H9 (cell line): ENCODE measurements at regions not wholly inside any gene's neighbourhood (a gene's known extent, or its start where the extent isn't known, plus 50 kb on each side); places are given as distances from the start of the nearest gene placed in this dataset.

Experiments used
- DNase-seq: peaks from one replicate; pipeline ENCODE4 v3.0.0-alpha.2; 2017
- H2AFZ ChIP-seq: one replicate; pipeline ENCODE4 v1.6.1; 2013; ENCODE audit warnings: mild to moderate bottlenecking, low read length, control low read depth, moderate library complexity
- H2AK5ac ChIP-seq: 2 replicates; pipeline ENCODE4 v1.6.1; 2013; ENCODE audit warnings: low read length, control low read depth, mixed read lengths; ENCODE audit not compliant: insufficient read length
- H2BK120ac ChIP-seq: one replicate; pipeline ENCODE4 v1.6.1; 2013; ENCODE audit warnings: low read depth, mild to moderate bottlenecking, low read length, control low read depth, inconsistent platforms; ENCODE audit not compliant: poor library complexity, severe bottlenecking
- H2BK12ac ChIP-seq: 2 replicates; pipeline ENCODE4 v1.6.1; 2013; ENCODE audit warnings: low read length, control low read depth, mixed read lengths, low read depth; ENCODE audit not compliant: insufficient read length
- H2BK15ac ChIP-seq: 2 replicates; pipeline ENCODE4 v1.6.1; 2013; ENCODE audit warnings: low read depth, low read length, control low read depth
- H2BK20ac ChIP-seq: one replicate; pipeline ENCODE4 v1.6.1; 2013; ENCODE audit warnings: low read depth, mild to moderate bottlenecking, low read length, control low read depth, inconsistent platforms; ENCODE audit not compliant: poor library complexity, severe bottlenecking
- H2BK5ac ChIP-seq: 2 replicates; pipeline ENCODE4 v1.6.1; 2013; ENCODE audit warnings: low read length, control low read depth, mixed read lengths; ENCODE audit not compliant: insufficient read length
- H3K14ac ChIP-seq: 2 replicates; pipeline ENCODE4 v1.6.1; 2013; ENCODE audit warnings: low read length, control low read depth; ENCODE audit not compliant: insufficient read depth
- H3K18ac ChIP-seq: 2 replicates; pipeline ENCODE4 v1.6.1; 2013; ENCODE audit warnings: low read depth, mild to moderate bottlenecking, mixed read lengths, low read length, control low read depth; ENCODE audit not compliant: insufficient read length
- H3K23ac ChIP-seq: 2 replicates; pipeline ENCODE4 v1.6.1; 2013; ENCODE audit warnings: low read length, control low read depth, mixed read lengths, low read depth; ENCODE audit not compliant: insufficient read length
- H3K23me2 ChIP-seq: 2 replicates; pipeline ENCODE4 v1.6.1; 2013; ENCODE audit warnings: low read depth, mild to moderate bottlenecking, mixed read lengths, low read length, control low read depth; ENCODE audit not compliant: insufficient read length, poor library complexity, severe bottlenecking
- H3K27ac ChIP-seq: 2 replicates; pipeline ENCODE4 v1.5.1; 2013; ENCODE audit warnings: low read length, control low read depth, mixed read lengths, low read depth; ENCODE audit not compliant: insufficient read length
- H3K27me3 ChIP-seq: 2 replicates; pipeline ENCODE4 v1.6.1; 2013; ENCODE audit warnings: low read length, control low read depth, inconsistent platforms; ENCODE audit not compliant: insufficient read depth
- H3K4ac ChIP-seq: 2 replicates; pipeline ENCODE4 v1.6.1; 2013; ENCODE audit warnings: low read depth, mild to moderate bottlenecking, control low read depth, inconsistent platforms, low read length, moderate library complexity
- H3K4me1 ChIP-seq: 2 replicates; pipeline ENCODE4 v1.6.1; 2013; ENCODE audit warnings: low read length, control low read depth, inconsistent platforms; ENCODE audit not compliant: insufficient read depth
- H3K4me2 ChIP-seq: 2 replicates; pipeline ENCODE4 v1.6.1; 2013; ENCODE audit warnings: low read length, control low read depth, mixed read lengths; ENCODE audit not compliant: insufficient read length, insufficient read depth
- H3K56ac ChIP-seq: 2 replicates; pipeline ENCODE4 v1.6.1; 2013; ENCODE audit warnings: low read depth, mild to moderate bottlenecking, mixed read lengths, low read length, control low read depth; ENCODE audit not compliant: insufficient read length
- H3K79me1 ChIP-seq: 2 replicates; pipeline ENCODE4 v1.6.1; 2013; ENCODE audit warnings: low read depth, mild to moderate bottlenecking, moderate library complexity, low read length, control low read depth, inconsistent platforms; ENCODE audit not compliant: insufficient read depth, poor library complexity, severe bottlenecking
- H3K79me2 ChIP-seq: 2 replicates; pipeline ENCODE4 v1.6.1; 2013; ENCODE audit warnings: low read length, control low read depth, inconsistent platforms; ENCODE audit not compliant: insufficient read depth
- H3K9ac ChIP-seq: 2 replicates; pipeline ENCODE4 v1.6.1; 2013; ENCODE audit warnings: low read length, control low read depth, mixed read lengths; ENCODE audit not compliant: insufficient read length; ENCODE audit errors: extremely low read depth
- H3K9me3 ChIP-seq: one replicate; pipeline ENCODE4 v1.6.1; 2013; ENCODE audit warnings: low read depth, low read length, inconsistent platforms; ENCODE audit not compliant: control insufficient read depth
- H3T11ph ChIP-seq: one replicate; pipeline ENCODE4 v1.6.1; 2013; ENCODE audit warnings: mild to moderate bottlenecking, low read length, control low read depth, inconsistent platforms
- H4K20me1 ChIP-seq: one replicate; pipeline ENCODE4 v1.6.1; 2013; ENCODE audit not compliant: control insufficient read depth, insufficient read length, insufficient read depth
- H4K5ac ChIP-seq: 2 replicates; pipeline ENCODE4 v1.6.1; 2013; ENCODE audit warnings: low read depth, mild to moderate bottlenecking, mixed read lengths, low read length, control low read depth; ENCODE audit not compliant: insufficient read length
- H4K8ac ChIP-seq: replicated peaks from 2 replicates; pipeline ENCODE4 v1.6.1; 2013; ENCODE audit warnings: low read length, control low read depth, mixed read lengths, low read depth; ENCODE audit not compliant: insufficient read length
- H4K91ac ChIP-seq: 2 replicates; pipeline ENCODE4 v1.6.1; 2013; ENCODE audit warnings: low read depth, mild to moderate bottlenecking, moderate library complexity, mixed read lengths, low read length, control low read depth; ENCODE audit not compliant: insufficient read length
- H3K27ac Mint-ChIP-seq, 3 experiments: 2 replicates in 2 of 3; 3 replicates in 1 of 3; pipeline ENCODE4 v1.8.0; 2020 to 2021; ENCODE audit warnings: mixed read lengths in 3 of 3, mild to moderate bottlenecking in 1 of 3, moderate library complexity in 1 of 3
- H3K27me3 Mint-ChIP-seq: 2 replicates; pipeline ENCODE4 v1.8.0; 2021; ENCODE audit warnings: low read depth, mild to moderate bottlenecking, moderate library complexity, mixed read lengths
- H3K36me3 Mint-ChIP-seq, 3 experiments: 2 replicates in 2 of 3; 3 replicates in 1 of 3; pipeline ENCODE4 v1.8.0; 2020 to 2021; ENCODE audit warnings: low read depth in 3 of 3, mixed read lengths in 3 of 3; ENCODE audit not compliant: insufficient read depth in 1 of 3
- H3K4me1 Mint-ChIP-seq, 2 experiments: 2 replicates each; pipeline ENCODE4 v1.8.0; 2020; ENCODE audit warnings: mixed read lengths in 2 of 2
- H3K4me3 Mint-ChIP-seq, 2 experiments: 2 replicates in 1 of 2; 3 replicates in 1 of 2; pipeline ENCODE4 v1.8.0; 2020 to 2021; ENCODE audit warnings: mild to moderate bottlenecking in 2 of 2, mixed read lengths in 2 of 2, moderate library complexity in 1 of 2
- H3K9me3 Mint-ChIP-seq, 2 experiments: 2 replicates in 1 of 2; 3 replicates in 1 of 2; pipeline ENCODE4 v1.8.0; 2020; ENCODE audit warnings: mild to moderate bottlenecking in 2 of 2, mixed read lengths in 2 of 2, moderate library complexity in 1 of 2
- WGBS: extraction: QIAGEN DNeasy Blood & Tissue Kit; methylation state at CpG from one replicate; pipeline ENCODE4 v1.1.7; 2013; ENCODE audit warnings: missing lambda C conversion rate, low lambda C conversion rate, mixed read lengths; ENCODE audit not compliant: insufficient read length; ENCODE audit errors: extremely low coverage; 5-methylcytosine and 5-hydroxymethylcytosine counted together
- TF ChIP-seq, protein P1 (sequence below): fragments of 200-600 bp; sonication (generic); conservative IDR thresholded peaks from 3 replicates; pipeline ENCODE4 v1.8.0; 2021; ENCODE audit warnings: antibody characterized with exemption, mild to moderate bottlenecking

DNA sequence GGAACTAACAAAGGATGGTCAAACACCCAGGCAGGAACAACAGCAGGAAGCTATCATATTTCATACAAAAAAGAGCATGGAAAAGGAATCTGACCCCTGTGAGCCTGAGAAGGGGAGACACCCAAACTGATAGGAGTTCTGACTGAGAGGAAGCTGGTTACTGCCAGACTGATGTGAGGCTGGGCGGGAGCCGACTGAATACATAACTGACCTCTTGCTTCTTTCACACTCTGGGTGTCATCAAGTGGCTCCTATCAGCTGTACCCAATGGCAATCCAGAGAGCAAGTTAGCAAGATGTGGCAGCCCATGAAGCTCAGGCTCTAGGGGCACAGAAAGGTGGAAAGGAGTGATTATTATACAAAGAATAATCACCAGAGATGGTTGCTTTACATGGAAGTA lies 795.1 kb upstream of the HS3ST5 start:
- no peak overlapping the region for H3K27ac Mint-ChIP-seq
- no peaks in the 10 kb centered on the region for H3K79me2 ChIP-seq
- H4K8ac ChIP-seq: no peak overlapping the region
- H3K79me1 ChIP-seq: no peaks in the 10 kb centered on the region
- no peaks in the 10 kb centered on the region for H4K20me1 ChIP-seq
- H3K4ac ChIP-seq: no peak overlapping the region
- no peak overlapping the region for H3T11ph ChIP-seq
- no peak overlapping the region for H2BK12ac ChIP-seq
- H2BK5ac ChIP-seq: no peak overlapping the region
- peaks cover 0 to 2% of the 10 kb centered on the region in 2 experiments; a peak in 1 of 4 replicates for H3K4me1 Mint-ChIP-seq
- no peaks in the 10 kb centered on the region for H3K27me3 Mint-ChIP-seq
- no peaks in the 10 kb centered on the region; the same call in 1 of the 2 replicates for H3K4me1 ChIP-seq
- H3K9me3 ChIP-seq: no peaks in the 10 kb centered on the region
- H3K27ac ChIP-seq: no peak overlapping the region
- no peak overlapping the region for H3K56ac ChIP-seq
- H3K23me2 ChIP-seq: no peaks in the 10 kb centered on the region
- H3K14ac ChIP-seq: no peak overlapping the region
- H3K36me3 Mint-ChIP-seq: no peaks in the 10 kb centered on the region
- no peak overlapping the region for H3K4me3 Mint-ChIP-seq
- H2AFZ ChIP-seq: no peak overlapping the region
- no peak overlapping the region for H4K5ac ChIP-seq
- H2BK20ac ChIP-seq: no peak overlapping the region
- H4K91ac ChIP-seq: no peak overlapping the region
- no peak for DNase-seq
- H3K18ac ChIP-seq: no peak overlapping the region
- TF ChIP-seq, protein P1, sequence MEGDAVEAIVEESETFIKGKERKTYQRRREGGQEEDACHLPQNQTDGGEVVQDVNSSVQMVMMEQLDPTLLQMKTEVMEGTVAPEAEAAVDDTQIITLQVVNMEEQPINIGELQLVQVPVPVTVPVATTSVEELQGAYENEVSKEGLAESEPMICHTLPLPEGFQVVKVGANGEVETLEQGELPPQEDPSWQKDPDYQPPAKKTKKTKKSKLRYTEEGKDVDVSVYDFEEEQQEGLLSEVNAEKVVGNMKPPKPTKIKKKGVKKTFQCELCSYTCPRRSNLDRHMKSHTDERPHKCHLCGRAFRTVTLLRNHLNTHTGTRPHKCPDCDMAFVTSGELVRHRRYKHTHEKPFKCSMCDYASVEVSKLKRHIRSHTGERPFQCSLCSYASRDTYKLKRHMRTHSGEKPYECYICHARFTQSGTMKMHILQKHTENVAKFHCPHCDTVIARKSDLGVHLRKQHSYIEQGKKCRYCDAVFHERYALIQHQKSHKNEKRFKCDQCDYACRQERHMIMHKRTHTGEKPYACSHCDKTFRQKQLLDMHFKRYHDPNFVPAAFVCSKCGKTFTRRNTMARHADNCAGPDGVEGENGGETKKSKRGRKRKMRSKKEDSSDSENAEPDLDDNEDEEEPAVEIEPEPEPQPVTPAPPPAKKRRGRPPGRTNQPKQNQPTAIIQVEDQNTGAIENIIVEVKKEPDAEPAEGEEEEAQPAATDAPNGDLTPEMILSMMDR: no peak
- WGBS: no CpG with 5 or more reads among the region's 2 CpGs
- H3K4me2 ChIP-seq: no peak overlapping the region
- no peaks in the 10 kb centered on the region for H3K9me3 Mint-ChIP-seq
- no peak overlapping the region for H2BK120ac ChIP-seq
- no peak overlapping the region for H2AK5ac ChIP-seq
- no peaks in the 10 kb centered on the region for H3K27me3 ChIP-seq
- H3K9ac ChIP-seq: no peak overlapping the region
- no peak overlapping the region for H3K23ac ChIP-seq
- H2BK15ac ChIP-seq: no peak overlapping the region
